HepG2 (cell line): ENCODE measurements at regions not wholly inside any gene's neighbourhood (a gene's known extent, or its start where the extent isn't known, plus 50 kb on each side); places are given as distances from the start of the nearest gene placed in this dataset.

Experiments used
- ATAC-seq: fragments of 200-7000 bp; cut with Tn5 transposase; 3 replicates; pipeline ENCODE4 v1.9.1; 2020; ENCODE audit warnings: mild to moderate bottlenecking, moderate library complexity
- BruUV-seq: library from RNA; stranded (reverse); fragments of 400-500 nt; replicated peaks from 2 replicates; lab custom pipeline; 2021; lab: Mats Ljungman, UMichigan
- CTCF ChIA-PET: fragments of 300-600 bp; formaldehyde crosslinking; extraction: SDS; loops from one replicate; lab custom pipeline; 2021; ENCODE audit warnings: low total read pairs, inconsistent platforms, low intra/inter-chr PET ratio; lab: Yijun Ruan, JAX
- POLR2A ChIA-PET: fragments of 350-600 bp; sonication (Branson Sonifier 250); formaldehyde crosslinking; loops from one replicate; lab custom pipeline; 2020; ENCODE audit warnings: antibody characterized with exemption, inconsistent platforms; lab: Yijun Ruan, JAX
- DNase-seq: peaks from one replicate; pipeline ENCODE4 v3.0.0-alpha.2; 2015; ENCODE audit warnings: low spot score
- FAIRE-seq: peaks from 3 replicates; lab custom pipeline; 2011; peaks lifted over from hg19 to GRCh38; lab: Jason Lieb, UNC
- H2AFZ ChIP-seq: one replicate; pipeline ENCODE4 v1.6.1; 2011; ENCODE audit warnings: low read length, inconsistent platforms
- H3K27ac ChIP-seq: fragments of 300-600 bp; 3 replicates; pipeline ENCODE4 v1.8.0; 2011; ENCODE audit warnings: mixed run types, mild to moderate bottlenecking, mixed read lengths, low read length, inconsistent platforms; ENCODE audit not compliant: insufficient read depth; ENCODE audit errors: extremely low read length
- H3K27me3 ChIP-seq, 2 experiments: fragments of 200-600 bp in 1 of 2; 2 replicates in 1 of 2; 3 replicates in 1 of 2; pipeline versions ENCODE4 v1.6.0 to v1.8.0; 2011; ENCODE audit warnings: low read length in 2 of 2, mild to moderate bottlenecking in 2 of 2, moderate library complexity in 2 of 2, inconsistent platforms in 1 of 2; ENCODE audit not compliant: insufficient read depth in 2 of 2, control insufficient read depth in 1 of 2
- H3K36me3 ChIP-seq, 2 experiments: fragments of 200-600 bp in 1 of 2; replicated peaks in 1 of 2; 2 replicates in 1 of 2; 3 replicates in 1 of 2; pipeline versions ENCODE4 v1.5.1 to v1.8.0; 2011; ENCODE audit warnings: low read length in 2 of 2, inconsistent platforms in 1 of 2; ENCODE audit not compliant: insufficient read depth in 2 of 2, control insufficient read depth in 1 of 2
- H3K4me1 ChIP-seq: 2 replicates; pipeline ENCODE4 v1.5.1; 2012; ENCODE audit warnings: low read length, inconsistent platforms; ENCODE audit not compliant: insufficient read depth
- H3K4me2 ChIP-seq: 2 replicates; pipeline ENCODE4 v1.6.0; 2011; ENCODE audit warnings: low read depth, low read length, inconsistent platforms
- H3K4me3 ChIP-seq, 3 experiments: fragments of 200-600 bp in 1 of 3; sonication (generic), shearing (Covaris generic) in 1 of 3; replicated peaks in 1 of 3; 2 replicates each; pipeline ENCODE4 v1.5.1; 2011 to 2016; ENCODE audit warnings: low read length in 3 of 3, inconsistent platforms in 2 of 3, low read depth in 2 of 3, mild to moderate bottlenecking in 2 of 3, control low read depth in 1 of 3, mixed read lengths in 1 of 3; ENCODE audit not compliant: insufficient read depth in 1 of 3
- H3K79me2 ChIP-seq: one replicate; pipeline ENCODE4 v1.6.1; 2011; ENCODE audit warnings: low read length, inconsistent platforms; ENCODE audit not compliant: insufficient read depth
- H3K9ac ChIP-seq: 2 replicates; pipeline ENCODE4 v1.6.0; 2011; ENCODE audit warnings: mild to moderate bottlenecking, low read depth, low read length, inconsistent platforms; ENCODE audit not compliant: insufficient read depth
- H3K9me3 ChIP-seq: 2 replicates; pipeline ENCODE4 v1.5.1; 2012; ENCODE audit warnings: mild to moderate bottlenecking, low read length
- H4K20me1 ChIP-seq: 2 replicates; pipeline ENCODE4 v1.6.0; 2011; ENCODE audit warnings: inconsistent platforms, mild to moderate bottlenecking, low read length, moderate library complexity; ENCODE audit not compliant: insufficient read depth
- BHLHE40 ChIP-seq: IDR thresholded peaks from 2 replicates; pipeline ENCODE4 v1.6.1; 2011; ENCODE audit warnings: low read length, improper control_type of control experiment
- FOSL2 ChIP-seq: sonication (generic); formaldehyde crosslinking; IDR thresholded peaks from 2 replicates; pipeline ENCODE4 v1.4.0; 2020; ENCODE audit warnings: missing genetic modification reagents
- GABPB1 ChIP-seq: IDR thresholded peaks from 2 replicates; pipeline ENCODE4 v1.6.1; 2016; ENCODE audit warnings: mild to moderate bottlenecking, missing genetic modification reagents, moderate library complexity, missing compliant biosample characterization
- HMGXB3 ChIP-seq: sonication (generic); formaldehyde crosslinking; IDR thresholded peaks from 2 replicates; pipeline ENCODE4 v1.4.0; 2020; ENCODE audit warnings: missing genetic modification reagents, borderline replicate concordance
- IKZF4 ChIP-seq: sonication (generic); formaldehyde crosslinking; IDR thresholded peaks from 2 replicates; pipeline ENCODE4 v1.5.1; 2020; ENCODE audit warnings: borderline replicate concordance, mild to moderate bottlenecking, low read depth, missing genetic modification reagents; ENCODE audit errors: not compliant biosample characterization
- TGIF2 ChIP-seq: IDR thresholded peaks from 2 replicates; pipeline ENCODE4 v1.6.1; 2016; ENCODE audit warnings: control low read depth, missing compliant biosample characterization
- TIGD3 ChIP-seq: sonication (generic); formaldehyde crosslinking; IDR thresholded peaks from 2 replicates; pipeline ENCODE4 v1.5.1; 2020; ENCODE audit warnings: mild to moderate bottlenecking, missing genetic modification reagents, borderline replicate concordance
- ZBTB7B ChIP-seq: sonication (generic); formaldehyde crosslinking; IDR thresholded peaks from 2 replicates; pipeline ENCODE4 v1.4.0; 2020; ENCODE audit warnings: missing genetic modification reagents
- ZFP1 ChIP-seq: IDR thresholded peaks from 2 replicates; pipeline ENCODE4 v1.6.1; 2016
- ZNF256 ChIP-seq: sonication (generic); formaldehyde crosslinking; conservative IDR thresholded peaks from 2 replicates; pipeline ENCODE4 v1.4.0; 2020; ENCODE audit warnings: missing genetic modification reagents
- WGBS: methylation state at CpG from one replicate; pipeline ENCODE4 v1.1.6; 2017; ENCODE audit warnings: low lambda C conversion rate; 5-methylcytosine and 5-hydroxymethylcytosine counted together
- in situ Hi-C: cut with HindIII; loops from 2 replicates; pipeline ENCODE4 v1.10.0; 2017; ENCODE audit warnings: low pct_unique_long_range_greater_than_20kb; ENCODE audit not compliant: extremely low pct_ligation_motif_present
- intact Hi-C: fragments of 100-400 bp; cut with micrococcal nuclease; formaldehyde crosslinking; loops from one replicate; pipeline ENCODE4 v1.10.0; 2022; ENCODE audit not compliant: unreplicated experiment
- TF ChIP-seq, protein P1 (sequence below): sonication (generic); formaldehyde crosslinking; IDR thresholded peaks from 2 replicates; pipeline ENCODE4 v1.4.0; 2020; ENCODE audit warnings: mild to moderate bottlenecking, missing genetic modification reagents
- TF ChIP-seq, protein P2 (sequence below), 2 experiments: sonication (generic) in 1 of 2; formaldehyde crosslinking in 1 of 2; IDR thresholded peaks; 2 replicates each; pipeline versions ENCODE4 v1.4.0 to v1.6.1; 2016 to 2020; ENCODE audit warnings: borderline replicate concordance in 1 of 2, low read depth in 1 of 2, mild to moderate bottlenecking in 1 of 2, missing genetic modification reagents in 1 of 2

- 0% methylated on average over 1 of the region's 1 CpG for WGBS
- Histone ChIP-seq H3K27me3 (no peaks in the 10 kb centered on the region), H3K36me3 (no peaks in the 10 kb centered on the region), H3K9me3 (no peaks in the 10 kb centered on the region), H3K27ac (no peak overlapping the region), H3K4me3 (no peak overlapping the region), H3K79me2 (no peaks in the 10 kb centered on the region), H3K9ac (no peak overlapping the region), H3K4me1 (no peaks in the 10 kb centered on the region), H4K20me1 (no peaks in the 10 kb centered on the region), H3K4me2 (no peak overlapping the region), H2AFZ (no peak overlapping the region)
- DNase-seq: no peak
- no peak for ATAC-seq
- FAIRE-seq: no peak
- ChIA-PET POLR2A (no interaction called here), CTCF (no interaction called here)
- TF ChIP-seq TIGD3 (no peak), ZNF256 (CRISPR knock-in tag) (no peak), IKZF4 (no peak), GABPB1 (CRISPR knock-in tag) (no peak), BHLHE40 (no peak), ZFP1 (CRISPR knock-in tag) (no peak), HMGXB3 (CRISPR knock-in tag) (no peak), ZBTB7B (CRISPR knock-in tag) (no peak), FOSL2 (no peak), TGIF2 (CRISPR knock-in tag) (no peak)
- TF ChIP-seq, protein P1, sequence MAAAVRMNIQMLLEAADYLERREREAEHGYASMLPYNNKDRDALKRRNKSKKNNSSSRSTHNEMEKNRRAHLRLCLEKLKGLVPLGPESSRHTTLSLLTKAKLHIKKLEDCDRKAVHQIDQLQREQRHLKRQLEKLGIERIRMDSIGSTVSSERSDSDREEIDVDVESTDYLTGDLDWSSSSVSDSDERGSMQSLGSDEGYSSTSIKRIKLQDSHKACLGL (CRISPR knock-in tag): no peak
- TF ChIP-seq, protein P2, sequence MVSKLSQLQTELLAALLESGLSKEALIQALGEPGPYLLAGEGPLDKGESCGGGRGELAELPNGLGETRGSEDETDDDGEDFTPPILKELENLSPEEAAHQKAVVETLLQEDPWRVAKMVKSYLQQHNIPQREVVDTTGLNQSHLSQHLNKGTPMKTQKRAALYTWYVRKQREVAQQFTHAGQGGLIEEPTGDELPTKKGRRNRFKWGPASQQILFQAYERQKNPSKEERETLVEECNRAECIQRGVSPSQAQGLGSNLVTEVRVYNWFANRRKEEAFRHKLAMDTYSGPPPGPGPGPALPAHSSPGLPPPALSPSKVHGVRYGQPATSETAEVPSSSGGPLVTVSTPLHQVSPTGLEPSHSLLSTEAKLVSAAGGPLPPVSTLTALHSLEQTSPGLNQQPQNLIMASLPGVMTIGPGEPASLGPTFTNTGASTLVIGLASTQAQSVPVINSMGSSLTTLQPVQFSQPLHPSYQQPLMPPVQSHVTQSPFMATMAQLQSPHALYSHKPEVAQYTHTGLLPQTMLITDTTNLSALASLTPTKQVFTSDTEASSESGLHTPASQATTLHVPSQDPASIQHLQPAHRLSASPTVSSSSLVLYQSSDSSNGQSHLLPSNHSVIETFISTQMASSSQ (IDR thresholded peaks at IDR 0.05; ENCODE audit: low read depth): no peak
- TF ChIP-seq, protein P2 (CRISPR knock-in tag; IDR thresholded peaks at IDR 0.05; ENCODE audit: borderline replicate concordance): no peak
- in situ Hi-C loops: no loop called here
- intact Hi-C loops: no loop called here
- no TSS peak for BruUV-seq
Measured at GRCh38 chr6:130494729-130495128, 128.9 kb downstream of the TMEM200A start.
